Omental fat pad (tissue), 3 donors: ENCODE measurements at regions not wholly inside any gene's neighbourhood (a gene's known extent, or its start where the extent isn't known, plus 50 kb on each side); places are given as distances from the start of the nearest gene placed in this dataset.

Experiments
- ATAC-seq: fragments of 150-250 bp; one replicate; pipeline ENCODE4 v1.9.1; 2016; ENCODE audit warnings: mild to moderate bottlenecking, moderate library complexity; ENCODE audit not compliant: low FRiP score
- DNase-seq: peaks from one replicate; pipeline ENCODE4 v3.0.0-alpha.2; 2019; ENCODE audit warnings: low spot score
- CTCF ChIP-seq, 3 donors: fragments of 450-650 bp; IDR thresholded peaks; one replicate each; pipeline ENCODE4 v1.5.1; 2016 to 2017; ENCODE audit warnings: antibody characterized with exemption in 3 of 3, mild to moderate bottlenecking in 3 of 3, moderate library complexity in 2 of 3

DNA sequence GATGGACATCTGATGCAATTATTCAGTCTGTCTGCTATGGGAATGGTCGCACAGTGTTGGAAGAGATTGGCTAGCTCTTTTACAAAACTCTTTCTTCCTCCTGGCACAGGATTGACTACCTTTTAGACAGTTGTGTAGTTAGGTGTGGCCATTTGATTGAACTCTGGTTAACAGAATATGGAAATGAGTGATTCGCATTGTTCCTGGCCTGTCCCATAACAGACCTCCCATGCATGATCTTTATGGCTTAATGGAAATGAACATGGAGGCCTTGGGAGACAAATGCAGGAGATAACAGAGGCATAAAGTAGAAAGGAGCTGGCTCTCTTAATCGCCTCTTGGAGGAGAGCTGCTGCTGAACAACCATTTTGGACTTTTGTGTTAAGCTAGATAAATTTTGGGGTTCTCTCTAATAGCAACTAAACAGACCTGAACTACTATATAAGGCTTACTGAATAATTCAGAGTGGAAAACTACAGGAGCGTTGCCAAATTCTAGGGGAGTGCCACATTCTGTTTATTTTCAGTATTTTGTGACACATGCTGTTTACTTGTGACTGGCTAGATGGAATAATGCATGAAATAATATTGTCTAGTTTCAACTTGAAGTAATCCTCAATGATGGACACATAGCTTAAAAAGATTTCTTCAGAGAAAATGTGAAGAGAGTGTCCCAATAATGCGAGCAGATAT, 357.7 kb upstream of the SGO1 start:
- no peak for DNase-seq
- TF ChIP-seq CTCF (IDR thresholded peaks at IDR 0.05): no peak
- ATAC-seq: no peak

- DNase-seq (no peak), ATAC-seq (no peak)
- TF ChIP-seq CTCF (IDR thresholded peaks at IDR 0.05): no peak
Observed at GRCh38 chr3:20540066-20540465, 354.1 kb upstream of the SGO1 start.

DNA sequence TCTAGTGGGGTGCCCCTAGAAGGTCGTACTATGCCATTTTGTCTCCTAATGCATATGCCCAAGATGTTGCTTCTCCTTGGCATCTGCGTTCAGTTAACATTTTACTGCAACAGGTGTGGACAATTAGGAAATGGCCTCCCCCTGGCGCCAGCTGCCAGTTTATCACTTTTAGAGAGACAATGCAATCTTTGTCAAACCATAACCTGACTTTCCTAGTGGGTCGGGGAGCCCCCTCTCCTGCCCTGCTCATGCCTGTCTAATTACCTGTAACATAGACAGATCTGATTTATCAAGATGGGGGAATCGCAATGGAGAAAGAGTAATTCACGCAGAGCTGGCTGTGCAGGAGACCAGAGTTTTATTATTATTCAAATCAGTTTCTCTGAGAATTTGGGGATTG, 353.7 kb upstream of the SGO1 start:
- no peak for DNase-seq
- no peak for ATAC-seq
- no peak for TF ChIP-seq CTCF (IDR thresholded peaks at IDR 0.05)

DNA sequence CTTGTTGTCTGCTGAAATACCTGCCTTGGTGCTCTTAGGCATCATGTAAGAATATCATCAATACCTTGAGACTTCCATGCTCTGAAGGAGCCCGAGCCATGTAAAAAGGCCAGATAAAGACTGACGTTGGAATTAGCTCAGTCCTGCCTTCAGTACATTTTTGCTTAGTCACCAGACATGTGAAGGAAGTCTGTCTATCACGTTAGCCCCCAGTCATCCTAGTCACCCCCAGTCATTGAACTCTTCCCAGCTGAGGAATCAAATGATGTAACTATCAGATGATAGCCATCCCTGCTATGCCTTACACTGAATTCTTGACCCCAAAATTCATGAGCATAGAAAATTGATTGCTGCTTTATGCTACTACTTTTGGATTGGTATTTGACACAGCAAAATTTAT, 351.2 kb upstream of the SGO1 start:
- ATAC-seq: no peak
- no peak for TF ChIP-seq CTCF (IDR thresholded peaks at IDR 0.05)
- DNase-seq: no peak

DNA sequence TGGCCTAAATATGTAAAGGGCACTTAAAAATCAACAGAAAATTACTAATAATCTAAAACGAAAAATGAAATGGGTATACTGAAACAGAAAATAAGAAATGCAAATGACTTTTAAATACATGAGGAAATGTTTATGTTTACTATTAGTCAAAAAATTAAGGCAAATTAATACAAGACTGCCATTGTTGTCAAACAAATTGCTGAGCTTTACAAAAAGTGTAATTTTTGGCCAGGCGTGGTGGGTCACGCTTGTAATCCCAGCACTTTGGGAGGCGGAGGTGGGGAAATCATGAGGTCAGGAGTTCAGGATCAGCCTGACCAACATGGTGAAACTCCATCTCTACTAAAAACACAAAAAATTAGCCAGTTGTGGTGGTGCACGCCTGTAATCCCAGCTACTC, 343.9 kb upstream of the SGO1 start:
- ATAC-seq (no peak), DNase-seq (no peak)
- TF ChIP-seq CTCF (IDR thresholded peaks at IDR 0.05): no peak

DNA sequence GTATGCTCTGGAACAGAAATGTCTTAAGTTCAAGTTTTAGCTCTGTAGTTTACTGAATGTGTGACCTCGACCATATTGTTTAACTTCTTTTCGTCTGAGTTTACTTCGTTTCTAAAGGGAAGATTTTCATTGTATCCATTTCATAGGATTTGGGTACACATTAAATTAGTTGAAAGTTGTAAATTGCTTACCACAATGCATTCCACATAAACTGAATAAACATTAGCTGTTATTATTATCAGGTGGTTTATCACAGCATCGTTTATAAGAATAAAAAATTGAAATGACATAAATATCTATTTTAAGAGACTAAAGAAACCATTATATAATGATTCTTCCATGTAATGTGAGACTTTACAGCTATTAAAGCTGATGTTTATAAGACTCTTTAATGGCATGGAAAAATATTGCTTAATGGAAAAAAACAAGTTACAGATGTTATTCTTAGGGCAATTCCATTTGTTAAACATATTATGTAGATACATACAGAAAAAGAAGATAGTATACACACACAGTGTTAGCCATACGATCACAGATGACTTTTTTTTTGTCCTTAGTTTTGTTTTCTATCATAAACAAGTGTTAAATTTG, 342.3 kb upstream of the SGO1 start:
- no peak for ATAC-seq
- no peak for TF ChIP-seq CTCF (IDR thresholded peaks at IDR 0.05)
- no peak for DNase-seq

DNA sequence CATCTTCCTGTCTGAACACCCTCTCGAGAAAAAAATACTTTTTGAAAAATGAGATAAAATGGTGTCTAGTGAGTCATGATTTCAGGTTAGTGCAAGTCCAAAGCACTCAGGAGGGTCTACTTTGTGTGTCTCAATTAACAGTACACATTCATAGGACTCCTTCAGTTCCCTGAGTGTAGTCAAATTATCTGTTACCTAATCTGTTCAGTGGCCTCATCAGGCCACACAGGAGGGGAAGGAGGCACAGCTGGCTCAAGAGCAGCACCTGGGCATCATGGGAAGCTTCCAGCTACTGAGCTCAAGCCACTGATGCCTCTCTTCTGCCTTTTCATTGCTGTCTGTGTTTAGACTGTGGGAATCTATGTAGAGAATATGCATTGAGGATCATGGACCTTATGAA, 341.4 kb upstream of the SGO1 start:
- DNase-seq: no peak
- no peak for TF ChIP-seq CTCF (IDR thresholded peaks at IDR 0.05)
- ATAC-seq: no peak
